HG03565 (cell line): ENCODE measurements at regions not wholly inside any gene's neighbourhood (a gene's known extent, or its start where the extent isn't known, plus 50 kb on each side); places are given as distances from the start of the nearest gene placed in this dataset.

Source experiments
- ATAC-seq: cut with Tn5 transposase; IDR thresholded peaks from one replicate; pipeline ENCODE4 v1.9.1; 2021; ENCODE audit warnings: mild to moderate bottlenecking, moderate library complexity; ENCODE audit not compliant: unreplicated experiment

DNA sequence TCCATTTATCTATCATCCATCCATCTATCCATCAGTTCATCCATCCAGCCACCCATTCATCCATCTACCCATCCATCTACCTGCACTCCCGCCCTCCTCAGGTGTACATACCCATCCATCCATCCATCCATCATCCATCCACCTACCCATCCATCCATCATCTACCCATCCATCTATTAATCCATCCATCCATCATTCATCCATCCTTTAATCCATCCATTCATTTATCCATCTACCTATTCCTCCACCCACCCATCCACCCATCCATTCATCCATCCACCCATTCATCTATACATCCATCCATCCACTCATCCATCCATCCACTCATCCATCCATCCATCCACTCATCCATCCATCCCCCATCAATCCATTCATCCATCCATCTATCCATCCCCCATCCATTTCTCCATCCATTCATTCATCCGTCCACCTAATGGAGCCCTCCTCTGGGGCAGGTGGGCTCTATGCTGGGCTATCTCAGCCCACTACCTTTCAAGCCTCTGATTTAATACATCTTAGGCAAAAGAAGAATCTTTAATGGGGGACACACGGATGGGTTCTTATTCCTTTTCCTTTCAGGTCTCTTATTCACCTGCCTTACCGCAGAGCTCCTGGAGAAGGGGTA is 178.9 kb downstream of the URI1 start:
- ATAC-seq, result no peak

DNA sequence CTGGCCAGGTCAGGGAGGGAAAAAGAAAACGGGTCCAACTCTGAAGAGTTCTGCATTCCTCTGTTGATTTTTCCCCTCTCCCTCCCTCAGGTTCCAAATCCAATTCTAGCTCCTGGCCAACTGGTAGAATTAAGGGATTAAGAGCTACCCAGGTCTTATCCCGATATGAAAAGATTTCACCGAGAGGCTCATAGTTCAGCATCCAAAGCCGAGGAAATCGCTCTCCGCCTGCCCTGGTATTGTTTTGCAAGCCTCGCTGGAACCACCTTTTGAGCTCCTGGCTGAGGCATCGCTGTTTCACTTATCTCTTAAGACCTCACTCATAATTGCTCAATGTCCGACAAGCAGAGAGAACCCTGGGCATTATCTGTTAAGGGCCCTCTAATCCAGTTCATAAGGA is 180.4 kb downstream of the URI1 start:
- no peak for ATAC-seq

- no peak for ATAC-seq
Observed at GRCh38 chr19:30123119-30123518, 181.1 kb downstream of the URI1 start.

DNA sequence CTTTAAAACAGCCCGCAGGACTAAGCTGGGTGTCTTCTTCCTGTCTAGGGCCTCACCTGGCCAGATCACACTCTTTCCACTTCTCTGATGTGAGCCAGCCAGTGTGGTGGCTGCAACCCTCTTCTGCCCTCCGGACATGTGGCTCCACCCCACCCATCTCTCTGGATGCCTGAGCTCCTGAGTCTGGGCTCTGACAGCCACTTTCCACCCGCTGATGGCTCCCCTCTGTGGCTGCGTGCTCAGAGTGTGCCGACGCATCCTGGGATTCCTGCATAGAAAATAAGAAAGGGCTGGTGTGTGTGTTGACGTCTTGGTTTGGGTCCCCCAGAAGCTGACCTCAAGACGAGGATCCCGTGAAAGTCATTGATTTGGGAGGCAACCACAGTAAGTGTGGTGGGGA is 181.6 kb downstream of the URI1 start:
- ATAC-seq, result no peak

GRCh38 chr19:30128211-30128610 is 186.2 kb downstream of the URI1 start:
- ATAC-seq, result no peak

DNA sequence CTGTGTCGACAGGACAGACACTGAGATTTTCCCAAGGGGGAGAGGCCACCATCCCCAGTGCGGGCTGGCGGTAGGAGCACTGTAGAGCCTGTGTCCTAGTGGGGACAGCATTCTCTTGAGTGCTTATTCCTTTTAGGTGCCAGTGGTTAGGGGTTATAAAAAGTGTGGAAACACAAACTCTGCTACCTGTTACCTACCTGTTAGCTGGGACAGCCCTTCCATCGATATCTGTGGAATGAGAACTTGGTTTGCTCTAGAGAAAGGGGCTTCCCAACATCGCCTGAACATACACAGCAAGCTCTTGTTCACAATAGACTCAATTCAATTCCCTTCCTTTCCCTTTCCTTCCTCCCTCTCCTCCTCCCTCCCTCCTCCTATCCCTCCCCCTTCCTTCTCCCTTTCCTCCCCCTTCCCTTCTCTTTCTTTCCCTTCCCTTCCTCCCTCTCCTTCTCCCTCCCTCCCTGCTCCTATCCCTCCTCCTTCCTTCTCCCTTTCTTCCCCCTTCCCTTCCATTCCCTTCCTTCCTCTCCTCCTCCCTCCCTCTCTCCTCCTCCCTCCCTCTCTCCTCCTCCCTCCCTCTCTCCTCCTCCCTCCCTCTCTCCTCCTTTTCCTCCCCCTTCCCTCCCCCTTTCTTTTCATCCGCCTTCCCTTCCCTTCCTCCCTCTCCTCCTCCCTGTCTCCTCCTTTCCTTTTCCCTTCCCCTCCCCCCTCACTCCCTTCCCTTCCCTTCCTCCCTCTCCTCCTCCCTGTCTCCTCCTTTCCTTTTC is 188.5 kb downstream of the URI1 start:
- no peak for ATAC-seq

- no peak for ATAC-seq
Observed at GRCh38 chr19:30131246-30131645, 189.2 kb downstream of the URI1 start.

DNA sequence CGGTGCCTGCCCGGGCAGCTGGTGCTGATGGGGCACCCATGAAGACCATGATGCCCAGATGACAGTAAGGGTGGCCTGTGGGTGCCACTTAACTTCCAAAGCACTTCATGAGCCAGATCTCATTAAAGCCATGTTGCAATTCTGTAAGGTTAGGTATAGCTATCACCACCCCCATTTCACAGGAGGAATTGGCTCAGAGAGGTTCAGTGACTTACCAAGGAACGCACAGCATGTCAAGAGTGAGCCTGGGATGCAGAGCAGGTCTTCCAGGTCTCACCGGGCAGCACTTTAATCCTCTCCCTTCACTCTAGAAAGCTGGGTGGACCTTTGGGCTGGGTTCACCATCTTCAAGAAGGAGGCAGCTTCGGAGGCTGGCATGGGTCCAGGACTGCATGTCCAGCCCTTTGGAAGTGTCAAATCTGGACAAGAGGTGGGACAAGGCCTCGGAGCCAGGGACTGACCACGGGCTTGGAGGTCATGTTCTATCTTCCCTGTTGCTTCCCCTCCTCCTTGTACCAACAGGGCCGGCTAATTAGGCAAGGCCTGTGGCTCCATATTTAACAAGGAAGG is 189.8 kb downstream of the URI1 start:
- no peak for ATAC-seq

GRCh38 chr19:30132343-30133075 is 190.5 kb downstream of the URI1 start:
- no peak for ATAC-seq

GRCh38 chr19:30133803-30134202 is 191.8 kb downstream of the URI1 start:
- ATAC-seq, result no peak

GRCh38 chr19:30135093-30135757 is 193.2 kb downstream of the URI1 start:
- no peak for ATAC-seq

DNA sequence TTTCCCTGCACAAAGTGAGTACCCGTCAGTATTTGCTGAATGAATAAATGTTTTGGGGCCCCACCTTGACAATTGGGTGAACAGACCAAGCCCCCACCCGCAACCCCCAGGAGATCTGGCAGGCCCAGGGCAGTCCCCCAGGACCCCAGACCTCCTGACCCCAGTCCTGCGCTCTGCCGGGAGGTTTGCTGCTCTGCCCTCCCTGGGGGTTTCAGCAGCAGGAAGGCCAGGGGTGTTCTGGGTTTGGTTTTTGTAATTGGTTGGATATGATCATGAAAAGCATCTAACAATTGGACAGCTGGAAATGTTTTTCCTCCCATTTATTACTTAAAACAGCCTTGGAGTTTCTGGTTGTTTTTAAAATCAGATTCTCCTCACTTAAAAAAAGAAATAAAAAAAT is 193.8 kb downstream of the URI1 start:
- ATAC-seq, result no peak

DNA sequence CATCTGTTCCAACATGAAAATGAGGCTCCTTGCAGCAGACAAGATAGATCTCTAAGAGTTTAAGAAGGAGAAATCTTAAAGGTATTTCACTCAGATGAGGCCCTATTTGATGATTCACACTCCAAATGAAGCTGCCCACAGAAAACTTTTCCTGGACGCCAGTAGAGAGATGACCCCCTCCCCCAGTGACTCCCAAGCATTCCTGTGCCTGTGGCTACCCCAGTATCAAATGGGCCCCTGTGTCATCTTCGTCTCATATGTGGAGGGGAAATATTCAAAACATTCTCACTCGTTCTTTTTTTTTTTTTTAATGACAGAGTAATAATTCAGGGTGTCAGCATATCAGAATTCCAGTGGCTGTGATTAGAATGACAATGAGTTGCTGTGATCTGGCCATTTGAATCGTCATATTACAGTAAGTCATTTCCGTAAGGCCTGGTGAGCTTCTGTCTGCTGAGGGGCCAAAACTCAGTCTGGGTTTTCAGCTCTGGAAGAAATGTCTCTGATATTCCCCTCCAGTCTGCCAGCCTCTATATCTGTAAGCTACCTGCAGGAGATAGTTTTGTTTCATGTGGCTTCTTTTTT is 194.7 kb downstream of the URI1 start:
- no peak for ATAC-seq

DNA sequence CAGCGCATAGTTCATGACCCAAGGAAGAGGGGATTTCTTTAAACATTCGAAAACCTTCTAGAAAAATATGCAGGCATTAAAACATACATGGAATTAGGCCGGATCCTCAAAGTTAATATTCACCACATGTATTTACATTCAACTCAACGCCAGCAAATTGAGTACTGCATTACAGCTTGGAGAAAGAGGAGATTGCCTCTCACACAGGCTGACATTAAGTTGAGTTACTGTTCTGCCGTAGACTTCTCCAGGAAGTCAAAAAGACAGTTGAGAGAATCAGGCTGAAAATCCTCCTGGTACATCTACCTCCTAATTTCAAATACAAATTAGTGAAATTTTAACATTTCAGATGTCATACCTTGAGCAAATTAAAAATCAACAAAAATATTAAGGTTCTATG is 195.7 kb downstream of the URI1 start:
- ATAC-seq, result no peak

DNA sequence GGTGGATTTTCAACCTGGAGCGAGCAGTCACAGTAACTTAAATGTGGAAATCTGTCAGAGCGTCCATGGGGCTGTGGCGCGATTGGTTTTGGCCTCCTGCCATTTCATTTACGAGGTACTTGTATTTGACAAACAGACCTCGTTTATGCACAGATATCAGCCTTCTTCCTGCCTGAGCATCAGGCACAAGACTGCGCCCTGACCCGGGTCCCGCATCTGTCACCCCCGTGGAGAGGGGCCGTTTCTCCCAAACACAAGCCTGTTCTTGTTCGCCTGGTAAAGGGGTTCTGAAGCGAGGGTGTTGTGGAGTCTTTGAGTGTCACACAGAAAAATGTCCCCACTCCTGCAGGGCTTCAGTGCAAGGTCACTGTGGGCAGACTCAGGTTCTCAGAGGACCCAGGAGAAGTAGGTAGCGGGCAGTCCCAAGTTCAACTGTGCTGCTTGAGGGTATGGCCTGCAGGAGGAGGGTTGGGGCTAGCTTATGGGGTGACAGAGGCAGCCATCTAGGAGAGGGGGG is 202.3 kb downstream of the URI1 start:
- ATAC-seq, result no peak

DNA sequence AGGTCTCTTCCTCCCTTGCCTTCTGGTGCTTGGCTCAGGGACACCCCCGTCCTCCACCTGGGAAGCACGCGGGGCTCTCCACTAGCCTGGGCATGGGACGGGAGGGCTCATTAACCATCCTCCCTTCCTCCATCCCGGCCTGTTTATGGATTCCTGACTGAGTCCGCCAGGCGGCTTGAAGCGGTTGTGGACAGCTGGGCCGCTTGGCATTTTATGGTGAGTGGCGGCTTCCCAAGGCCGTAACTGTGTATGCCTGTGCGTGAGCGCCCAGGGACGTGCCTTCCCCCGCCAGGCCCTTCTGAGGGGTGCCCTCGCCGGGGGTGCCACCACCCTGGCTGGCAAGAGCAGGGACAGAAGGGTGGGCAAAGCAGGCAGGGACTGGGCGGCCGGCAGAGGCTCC is 202.8 kb downstream of the URI1 start:
- no peak for ATAC-seq

GRCh38 chr19:30145467-30145866 is 203.4 kb downstream of the URI1 start:
- no peak for ATAC-seq

- no peak for ATAC-seq
Observed at GRCh38 chr19:30146346-30146745, 204.3 kb downstream of the URI1 start.

DNA sequence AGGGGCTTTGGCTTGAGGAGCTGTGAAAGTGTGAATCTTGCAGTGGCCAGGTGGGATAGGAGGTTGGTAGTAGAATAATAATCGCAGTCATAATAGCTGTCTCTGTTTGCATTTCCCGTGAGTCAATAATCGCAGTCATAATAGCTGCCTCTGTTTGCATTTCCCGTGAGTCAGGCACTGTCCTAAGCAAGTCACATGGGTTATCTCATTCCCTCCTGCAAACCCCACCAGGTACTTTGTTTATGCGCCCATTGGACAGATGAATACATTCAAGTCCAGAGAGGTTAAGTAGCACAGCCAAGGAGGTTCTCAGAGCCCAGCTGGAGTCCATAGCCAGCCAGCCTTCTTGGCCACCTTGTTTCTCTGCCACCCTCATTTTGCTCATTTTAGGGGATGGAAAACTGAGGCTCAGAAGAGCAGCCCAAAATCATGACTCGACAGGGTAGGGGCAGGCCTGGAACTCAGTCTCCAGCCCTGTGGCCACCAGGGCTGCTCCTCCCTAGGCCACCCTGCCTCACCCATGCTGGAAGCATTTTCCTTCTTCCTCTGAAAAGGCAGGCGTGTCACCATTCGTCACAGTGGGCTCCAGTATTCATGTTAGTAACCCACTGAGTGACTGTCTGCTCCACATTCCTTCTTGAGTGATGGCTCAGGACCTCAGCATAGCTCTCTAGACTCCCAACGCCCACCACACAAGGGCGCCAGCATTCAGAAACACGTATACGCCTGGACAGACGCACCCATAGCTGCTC is 206.2 kb downstream of the URI1 start:
- ATAC-seq, result no peak

DNA sequence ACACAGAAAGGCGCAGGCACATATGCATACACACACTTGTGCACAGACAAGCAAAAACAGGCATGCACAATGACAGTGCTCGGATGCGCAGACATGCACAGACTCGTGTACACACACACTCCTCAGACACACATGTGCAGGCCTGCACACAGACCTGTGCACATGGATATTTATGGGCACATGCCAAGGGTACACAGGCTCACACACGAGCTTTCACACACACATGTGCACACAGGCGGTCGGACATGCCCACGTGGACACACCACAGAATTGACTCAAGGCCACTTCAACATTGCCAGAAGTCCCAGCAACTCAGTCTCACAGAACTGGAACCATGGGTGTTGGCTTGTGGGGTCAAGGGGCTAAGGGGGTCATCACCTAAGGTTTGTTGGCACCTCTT is 206.8 kb downstream of the URI1 start:
- no peak for ATAC-seq
